Astrocyte of the cerebellum (primary cell): ENCODE measurements at regions not wholly inside any gene's neighbourhood (a gene's known extent, or its start where the extent isn't known, plus 50 kb on each side); places are given as distances from the start of the nearest gene placed in this dataset.

Source experiments
- DNase-seq: peaks from one replicate; pipeline ENCODE4 v3.0.0-alpha.2; 2011; ENCODE audit warnings: low read depth
- H3K4me3 ChIP-seq: 2 replicates; pipeline ENCODE4 v1.5.1; 2011; ENCODE audit warnings: mild to moderate bottlenecking, low read depth, low read length, moderate library complexity
- CTCF ChIP-seq: IDR thresholded peaks from 2 replicates; pipeline ENCODE4 v1.5.1; 2012; ENCODE audit warnings: low read length, low read depth, moderate library complexity, mild to moderate bottlenecking; ENCODE audit errors: missing control alignments
- in situ Hi-C: cut with HindIII; loops from 2 replicates; pipeline ENCODE4 v1.10.0; 2017; ENCODE audit warnings: low sequenced_read_pairs

GRCh38 chr3:104990758-104991157 is 376.0 kb upstream of the ALCAM start:
- TF ChIP-seq CTCF = no peak
- H3K4me3 ChIP-seq = no peak overlapping the region
- in situ Hi-C loops = no loop called here
- no peak for DNase-seq

- in situ Hi-C loops = no loop called here
- H3K4me3 ChIP-seq = no peak overlapping the region
- no peak for DNase-seq
- TF ChIP-seq CTCF = no peak
These were observed 374.0 kb upstream of the ALCAM start for GRCh38 chr3:104992676-104993075.

GRCh38 chr3:105006164-105006563 is 360.5 kb upstream of the ALCAM start:
- in situ Hi-C loops = no loop called here
- TF ChIP-seq CTCF = no peak
- H3K4me3 ChIP-seq = no peak overlapping the region
- DNase-seq = no peak

- H3K4me3 ChIP-seq = no peak overlapping the region
- no peak for DNase-seq
- in situ Hi-C loops = no loop called here
- no peak for TF ChIP-seq CTCF
These were observed 353.1 kb upstream of the ALCAM start for GRCh38 chr3:105013657-105014056.

- in situ Hi-C loops = no loop called here
These were observed 352.1 kb upstream of the ALCAM start for GRCh38 chr3:105014631-105015030.

GRCh38 chr3:105022813-105023212 is 343.9 kb upstream of the ALCAM start:
- in situ Hi-C loops = no loop called here
- DNase-seq = no peak
- TF ChIP-seq CTCF = no peak
- no peak overlapping the region for H3K4me3 ChIP-seq

More at GRCh38 chr3:105014631-105015030, 352.1 kb upstream of the ALCAM start:
- no peak overlapping the region for H3K4me3 ChIP-seq
- no peak for DNase-seq
- TF ChIP-seq CTCF = no peak

- no peak overlapping the region for H3K4me3 ChIP-seq
- no peak for TF ChIP-seq CTCF
- in situ Hi-C loops = no loop called here
- no peak for DNase-seq
These were observed 336.5 kb upstream of the ALCAM start for GRCh38 chr3:105030211-105030610.
